NCI-H187 (cell line): ENCODE measurements at regions not wholly inside any gene's neighbourhood (a gene's known extent, or its start where the extent isn't known, plus 50 kb on each side); places are given as distances from the start of the nearest gene placed in this dataset.
"Not testable (repeated sequence)": the region's sequence is repeated elsewhere in the genome, so short reads cannot be mapped to it uniquely, and the experiment has no call there.

Experiments used
- DNase-seq, 2 experiments: peaks; one replicate each; lab custom pipeline; 2025; lab: John Stamatoyannopoulos, UW

GRCh38 chr1:95520390-95520789 is 286.4 kb downstream of the RWDD3 start:
- DNase-seq: no peak

- DNase-seq: no peak
Measured at GRCh38 chr1:95532335-95532734, 298.3 kb downstream of the RWDD3 start.

GRCh38 chr1:95534985-95535384 is 301.0 kb downstream of the RWDD3 start:
- no peak for DNase-seq

- no peak for DNase-seq
Measured at GRCh38 chr1:95535614-95536013, 301.6 kb downstream of the RWDD3 start.

GRCh38 chr1:95536501-95536900 is 302.5 kb downstream of the RWDD3 start:
- DNase-seq: no peak

GRCh38 chr1:95537176-95537575 is 303.2 kb downstream of the RWDD3 start:
- DNase-seq: no peak

- DNase-seq: not testable (repeated sequence)
Measured at GRCh38 chr1:95538242-95538641, 304.2 kb downstream of the RWDD3 start.

- DNase-seq: no peak
Measured at GRCh38 chr1:95542936-95543335, 308.9 kb downstream of the RWDD3 start.

GRCh38 chr1:95547005-95547404 is 313.0 kb downstream of the RWDD3 start:
- DNase-seq: peak in 1 of 2 experiments; percentile 19

- no peak for DNase-seq
Measured at GRCh38 chr1:95548211-95548610, 314.2 kb downstream of the RWDD3 start.

- DNase-seq: no peak
Measured at GRCh38 chr1:95551201-95551600, 317.2 kb downstream of the RWDD3 start.

GRCh38 chr1:95553595-95553994 is 319.6 kb downstream of the RWDD3 start:
- no peak for DNase-seq

GRCh38 chr1:95554408-95554807 is 320.4 kb downstream of the RWDD3 start:
- no peak for DNase-seq

GRCh38 chr1:95558791-95559190 is 324.8 kb downstream of the RWDD3 start:
- DNase-seq: no peak

- DNase-seq: no peak
Measured at GRCh38 chr1:95561346-95561745, 327.3 kb downstream of the RWDD3 start.

- no peak for DNase-seq
Measured at GRCh38 chr1:95562230-95562629, 328.2 kb downstream of the RWDD3 start.

- no peak for DNase-seq
Measured at GRCh38 chr1:95572002-95572401, 338.0 kb downstream of the RWDD3 start.

GRCh38 chr1:95572962-95573361 is 339.0 kb downstream of the RWDD3 start:
- no peak for DNase-seq

GRCh38 chr1:95575291-95575690 is 341.3 kb downstream of the RWDD3 start:
- no peak for DNase-seq

- no peak for DNase-seq
Measured at GRCh38 chr1:95578462-95578861, 344.5 kb downstream of the RWDD3 start.

GRCh38 chr1:95582191-95582590 is 348.2 kb downstream of the RWDD3 start:
- DNase-seq: no peak

GRCh38 chr1:95582746-95583145 is 348.7 kb downstream of the RWDD3 start:
- no peak for DNase-seq

- DNase-seq: peak; percentile 36 to 92
Measured at GRCh38 chr1:95583661-95584210, 349.7 kb downstream of the RWDD3 start.

GRCh38 chr1:95584315-95584714 is 350.3 kb downstream of the RWDD3 start:
- DNase-seq: peak in 1 of 2 experiments; percentile 13

- no peak for DNase-seq
Measured at GRCh38 chr1:95604771-95605170, 370.8 kb downstream of the RWDD3 start.
